Astrocyte (in vitro differentiated cells and primary cell): ENCODE measurements at regions not wholly inside any gene's neighbourhood (a gene's known extent, or its start where the extent isn't known, plus 50 kb on each side); places are given as distances from the start of the nearest gene placed in this dataset.

ENCODE experiments used
- CTCF ChIP-seq: IDR thresholded peaks from 2 replicates; pipeline ENCODE4 v1.5.1; 2011; ENCODE audit warnings: low read depth, mild to moderate bottlenecking, inconsistent platforms, low read length, moderate library complexity; ENCODE audit not compliant: insufficient read depth
- EZH2 ChIP-seq: IDR thresholded peaks from 2 replicates; pipeline ENCODE4 v1.6.1; 2012; ENCODE audit warnings: mild to moderate bottlenecking, low read length, inconsistent platforms; ENCODE audit not compliant: insufficient read depth

- TF ChIP-seq CTCF (no peak), EZH2 (no peak)
Measured at GRCh38 chr13:34076319-34076718, 258.4 kb downstream of the RFC3 start.
